ENCODE measurements at regions not wholly inside any gene's neighbourhood (a gene's known extent, or its start where the extent isn't known, plus 50 kb on each side); places are given as distances from the start of the nearest gene placed in this dataset.

DNA sequence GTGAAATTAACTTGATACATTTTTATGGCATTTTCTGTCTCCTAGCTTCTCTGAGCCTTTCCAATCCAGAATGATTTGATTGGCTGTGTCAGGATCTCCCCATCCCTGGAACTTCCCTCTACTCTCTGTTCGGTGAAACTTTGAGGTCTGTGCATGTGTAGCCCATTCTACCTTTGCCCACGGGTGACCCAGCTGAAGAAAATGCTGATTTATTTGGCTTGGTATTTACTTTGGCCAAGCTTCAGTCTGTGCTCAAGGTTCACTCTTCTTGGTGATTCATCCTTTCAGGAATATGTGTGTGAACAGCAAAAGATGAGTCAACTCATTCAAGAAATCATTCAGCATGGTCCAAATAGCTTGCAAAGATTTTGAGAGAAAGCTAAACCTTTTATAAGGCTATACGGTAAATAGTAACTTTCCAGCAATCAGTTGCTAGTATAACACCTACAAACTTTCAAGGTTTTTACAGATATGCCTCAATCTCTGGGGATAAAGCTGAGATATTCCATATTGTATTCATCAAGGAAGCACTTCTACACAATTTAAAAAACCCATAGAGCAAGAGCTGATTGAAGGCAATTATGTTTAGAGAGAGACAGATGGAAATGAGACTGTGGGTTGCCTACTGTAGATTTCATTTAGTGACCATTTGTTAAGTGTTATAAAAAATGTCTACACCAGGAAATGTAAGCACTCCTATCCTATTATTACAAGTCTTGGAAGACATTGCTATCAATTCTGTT is 233.9 kb upstream of the CXXC4 start:
- H3K4me2 ChIP-seq (replicated peaks; ENCODE audit: extremely low read depth, low read length, poor library complexity, severe bottlenecking), result no peak overlapping the region
- no peaks in the 10 kb centered on the region for H3K79me2 ChIP-seq (ENCODE audit: insufficient read depth, low read length)
- TF ChIP-seq, protein P1, sequence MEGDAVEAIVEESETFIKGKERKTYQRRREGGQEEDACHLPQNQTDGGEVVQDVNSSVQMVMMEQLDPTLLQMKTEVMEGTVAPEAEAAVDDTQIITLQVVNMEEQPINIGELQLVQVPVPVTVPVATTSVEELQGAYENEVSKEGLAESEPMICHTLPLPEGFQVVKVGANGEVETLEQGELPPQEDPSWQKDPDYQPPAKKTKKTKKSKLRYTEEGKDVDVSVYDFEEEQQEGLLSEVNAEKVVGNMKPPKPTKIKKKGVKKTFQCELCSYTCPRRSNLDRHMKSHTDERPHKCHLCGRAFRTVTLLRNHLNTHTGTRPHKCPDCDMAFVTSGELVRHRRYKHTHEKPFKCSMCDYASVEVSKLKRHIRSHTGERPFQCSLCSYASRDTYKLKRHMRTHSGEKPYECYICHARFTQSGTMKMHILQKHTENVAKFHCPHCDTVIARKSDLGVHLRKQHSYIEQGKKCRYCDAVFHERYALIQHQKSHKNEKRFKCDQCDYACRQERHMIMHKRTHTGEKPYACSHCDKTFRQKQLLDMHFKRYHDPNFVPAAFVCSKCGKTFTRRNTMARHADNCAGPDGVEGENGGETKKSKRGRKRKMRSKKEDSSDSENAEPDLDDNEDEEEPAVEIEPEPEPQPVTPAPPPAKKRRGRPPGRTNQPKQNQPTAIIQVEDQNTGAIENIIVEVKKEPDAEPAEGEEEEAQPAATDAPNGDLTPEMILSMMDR (IDR thresholded peaks at IDR 0.05), result no peak
- no peaks in the 10 kb centered on the region for H3K9me3 ChIP-seq (replicated peaks in 1 of 2; ENCODE audit: control insufficient read depth in 1 of 2, insufficient read depth in 1 of 2, low read length in 2 of 2)
- peaks cover 0 to 1% (median 0%) of the 10 kb centered on the region in 3 donors for H3K27me3 Mint-ChIP-seq (ENCODE audit: low read depth in 3 of 3)
- H3K4me1 Mint-ChIP-seq, result no peaks in the 10 kb centered on the region
- 100% methylated on average over 1 of the region's 3 CpGs for WGBS (ENCODE audit: insufficient coverage)
- H3K27ac ChIP-seq (ENCODE audit: low read depth in 1 of 2, low read length in 2 of 2), result no peak overlapping the region
- no peaks in the 10 kb centered on the region for H3K27me3 ChIP-seq (ENCODE audit: control insufficient read depth in 2 of 2, insufficient read depth in 2 of 2, low read length in 2 of 2)
- no peak overlapping the region for H3K4me3 ChIP-seq (replicated peaks in 1 of 3; ENCODE audit: low read depth in 2 of 3, low read length in 3 of 3)
- H3K4me3 Mint-ChIP-seq, result no peak overlapping the region
- H3K36me3 ChIP-seq (replicated peaks in 1 of 2; ENCODE audit: control insufficient read depth in 1 of 2, insufficient read depth in 2 of 2, low read length in 2 of 2), result no peaks in the 10 kb centered on the region
- no peak for DNase-seq
- H3K27ac Mint-ChIP-seq, result no peak overlapping the region
- intact Hi-C loops (cut with micrococcal nuclease), result no loop called here
- H2AFZ ChIP-seq (ENCODE audit: insufficient read depth, low read depth, low read length, poor library complexity, severe bottlenecking), result no peak overlapping the region
- H3K4me1 ChIP-seq (ENCODE audit: control insufficient read depth in 1 of 2, insufficient read depth in 2 of 2, low read length in 2 of 2), result no peaks in the 10 kb centered on the region
- H3K36me3 Mint-ChIP-seq, result no peaks in the 10 kb centered on the region
- peaks cover 0 to 6% (median 3%) of the 10 kb centered on the region in 7 donors for H3K9me3 Mint-ChIP-seq
- no peak overlapping the region for H3K9ac ChIP-seq (ENCODE audit: insufficient read depth, low read length, poor library complexity, severe bottlenecking)
- no peaks in the 10 kb centered on the region for H4K20me1 ChIP-seq (ENCODE audit: insufficient read depth, low read length)

DNA sequence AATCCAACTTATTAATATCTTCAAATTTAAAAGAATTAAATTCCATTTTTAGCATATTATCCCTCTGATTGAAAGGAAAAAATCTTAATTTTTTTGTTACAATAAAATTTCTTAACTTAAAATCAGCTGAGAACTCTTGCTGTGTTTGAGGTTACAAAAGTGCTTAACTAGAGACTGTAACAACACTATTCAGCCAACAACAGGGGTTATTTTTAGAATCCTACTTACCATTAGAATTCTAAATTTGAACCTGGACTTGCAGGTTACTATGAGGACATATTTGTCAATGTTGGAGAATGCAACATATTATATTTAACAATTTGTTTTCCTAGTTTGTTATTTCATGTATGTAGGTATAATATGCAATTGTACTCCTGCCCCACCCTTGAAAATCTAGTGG is 238.1 kb upstream of the CXXC4 start:
- no peak overlapping the region for H3K4me3 ChIP-seq (replicated peaks in 1 of 3; ENCODE audit: low read depth in 2 of 3, low read length in 3 of 3)
- no peaks in the 10 kb centered on the region for H3K27me3 ChIP-seq (ENCODE audit: control insufficient read depth in 2 of 2, insufficient read depth in 2 of 2, low read length in 2 of 2)
- H3K4me3 Mint-ChIP-seq, result no peak overlapping the region
- intact Hi-C loops (cut with micrococcal nuclease), result no loop called here
- no peaks in the 10 kb centered on the region for H4K20me1 ChIP-seq (ENCODE audit: insufficient read depth, low read length)
- no peak overlapping the region for H3K4me2 ChIP-seq (replicated peaks; ENCODE audit: extremely low read depth, low read length, poor library complexity, severe bottlenecking)
- H3K4me1 Mint-ChIP-seq, result no peaks in the 10 kb centered on the region
- TF ChIP-seq, protein P1 (IDR thresholded peaks at IDR 0.05), result no peak
- no peak overlapping the region for H3K27ac Mint-ChIP-seq
- H3K27ac ChIP-seq (ENCODE audit: low read depth in 1 of 2, low read length in 2 of 2), result no peak overlapping the region
- no peaks in the 10 kb centered on the region for H3K9me3 Mint-ChIP-seq
- H3K36me3 Mint-ChIP-seq, result no peaks in the 10 kb centered on the region
- no peak overlapping the region for H2AFZ ChIP-seq (ENCODE audit: insufficient read depth, low read depth, low read length, poor library complexity, severe bottlenecking)
- H3K79me2 ChIP-seq (ENCODE audit: insufficient read depth, low read length), result no peaks in the 10 kb centered on the region
- H3K9me3 ChIP-seq (replicated peaks in 1 of 2; ENCODE audit: control insufficient read depth in 1 of 2, insufficient read depth in 1 of 2, low read length in 2 of 2), result no peaks in the 10 kb centered on the region
- no peaks in the 10 kb centered on the region for H3K4me1 ChIP-seq (ENCODE audit: control insufficient read depth in 1 of 2, insufficient read depth in 2 of 2, low read length in 2 of 2)
- no peak for DNase-seq
- H3K36me3 ChIP-seq (replicated peaks in 1 of 2; ENCODE audit: control insufficient read depth in 1 of 2, insufficient read depth in 2 of 2, low read length in 2 of 2), result no peaks in the 10 kb centered on the region
- peaks cover 0 to 3% (median 1%) of the 10 kb centered on the region in 3 donors for H3K27me3 Mint-ChIP-seq (ENCODE audit: low read depth in 3 of 3)
- H3K9ac ChIP-seq (ENCODE audit: insufficient read depth, low read length, poor library complexity, severe bottlenecking), result no peak overlapping the region
